Hepatocyte (in vitro differentiated cells): ENCODE measurements at regions not wholly inside any gene's neighbourhood (a gene's known extent, or its start where the extent isn't known, plus 50 kb on each side); places are given as distances from the start of the nearest gene placed in this dataset.

Source experiments
- DNase-seq: peaks from one replicate; pipeline ENCODE4 v3.0.0-alpha.2; 2016; ENCODE audit warnings: low spot score
- H2AFZ ChIP-seq: fragments of 200-600 bp; sonication (generic); 2 replicates; pipeline ENCODE4 v1.6.0; 2016; ENCODE audit warnings: antibody characterized with exemption, mild to moderate bottlenecking
- H3K27ac ChIP-seq: fragments of 200-600 bp; sonication (generic); 2 replicates; pipeline ENCODE4 v1.5.1; 2016; ENCODE audit warnings: mild to moderate bottlenecking
- H3K27me3 ChIP-seq: fragments of 200-600 bp; sonication (generic); 2 replicates; pipeline ENCODE4 v1.6.1; 2016
- H3K36me3 ChIP-seq: fragments of 200-600 bp; sonication (generic); replicated peaks from 2 replicates; pipeline ENCODE4 v1.5.1; 2016; ENCODE audit warnings: low read depth; ENCODE audit not compliant: insufficient read depth
- H3K4me1 ChIP-seq: fragments of 200-600 bp; sonication (generic); 2 replicates; pipeline ENCODE4 v1.5.1; 2016; ENCODE audit warnings: mild to moderate bottlenecking, moderate library complexity; ENCODE audit not compliant: insufficient read depth
- H3K4me2 ChIP-seq: fragments of 200-600 bp; sonication (generic); 2 replicates; pipeline ENCODE4 v1.6.0; 2016
- H3K4me3 ChIP-seq: fragments of 200-600 bp; sonication (generic); 2 replicates; pipeline ENCODE4 v1.5.1; 2016; ENCODE audit warnings: mild to moderate bottlenecking
- H3K79me2 ChIP-seq: fragments of 200-600 bp; sonication (generic); 2 replicates; pipeline ENCODE4 v1.6.0; 2017; ENCODE audit warnings: mild to moderate bottlenecking
- H3K9me2 ChIP-seq: fragments of 200-600 bp; sonication (generic); replicated peaks from 2 replicates; pipeline ENCODE4 v1.6.0; 2017; ENCODE audit warnings: mild to moderate bottlenecking; ENCODE audit not compliant: insufficient read depth
- H3K9me3 ChIP-seq: fragments of 200-600 bp; sonication (generic); 2 replicates; pipeline ENCODE4 v1.5.1; 2016; ENCODE audit warnings: low read depth, mild to moderate bottlenecking
- H4K20me1 ChIP-seq: fragments of 200-600 bp; sonication (generic); 2 replicates; pipeline ENCODE4 v1.6.0; 2016; ENCODE audit warnings: mild to moderate bottlenecking; ENCODE audit not compliant: insufficient read depth, poor library complexity, severe bottlenecking
- CTCF ChIP-seq: fragments of 200-600 bp; sonication (generic); IDR thresholded peaks from 2 replicates; pipeline ENCODE4 v1.5.1; 2016; ENCODE audit warnings: antibody characterized with exemption, mild to moderate bottlenecking; ENCODE audit not compliant: poor library complexity
- EZH2 ChIP-seq: fragments of 200-600 bp; sonication (generic); IDR thresholded peaks from 2 replicates; pipeline ENCODE4 v1.6.1; 2016; ENCODE audit warnings: antibody characterized with exemption, mild to moderate bottlenecking, borderline replicate concordance
- EZH2phosphoT487 ChIP-seq: fragments of 200-600 bp; sonication (generic); IDR thresholded peaks from one replicate; pipeline ENCODE4 v1.6.1; 2018; ENCODE audit warnings: antibody characterized with exemption, mild to moderate bottlenecking, low read depth, moderate library complexity; ENCODE audit not compliant: unreplicated experiment, severe bottlenecking
- WGBS: methylation state at CpG from one replicate; pipeline ENCODE4 v1.1.6; 2016; ENCODE audit warnings: low lambda C conversion rate; ENCODE audit errors: missing lambda C conversion rate; 5-methylcytosine and 5-hydroxymethylcytosine counted together

GRCh38 chr7:19248681-19249080 is 103.5 kb upstream of the FERD3L start:
- Histone ChIP-seq H3K9me2 (no peaks in the 10 kb centered on the region), H3K9me3 (no peaks in the 10 kb centered on the region), H3K27ac (no peak overlapping the region), H3K36me3 (no peaks in the 10 kb centered on the region), H3K4me2 (no peak overlapping the region), H4K20me1 (no peaks in the 10 kb centered on the region), H3K4me1 (no peaks in the 10 kb centered on the region), H3K79me2 (no peaks in the 10 kb centered on the region), H3K4me3 (no peak overlapping the region), H3K27me3 (no peaks in the 10 kb centered on the region), H2AFZ (no peak overlapping the region)
- 59% methylated on average over 2 of the region's 2 CpGs for WGBS
- no peak for DNase-seq
- TF ChIP-seq EZH2phosphoT487 (no peak), EZH2 (no peak), CTCF (no peak)

- no peaks in the 10 kb centered on the region for H3K79me2 ChIP-seq
- H3K4me3 ChIP-seq: no peak overlapping the region
- H3K9me2 ChIP-seq: no peaks in the 10 kb centered on the region
- no peaks in the 10 kb centered on the region for H4K20me1 ChIP-seq
- no peak overlapping the region for H3K27ac ChIP-seq
- 98% methylated on average over 2 of the region's 2 CpGs for WGBS
- no peaks in the 10 kb centered on the region for H3K36me3 ChIP-seq
- H3K4me2 ChIP-seq: no peak overlapping the region
- no peak for DNase-seq
- no peak overlapping the region for H2AFZ ChIP-seq
- no peaks in the 10 kb centered on the region for H3K9me3 ChIP-seq
- no peaks in the 10 kb centered on the region for H3K4me1 ChIP-seq
- H3K27me3 ChIP-seq: no peaks in the 10 kb centered on the region
- TF ChIP-seq EZH2phosphoT487: no peak
- no peak for TF ChIP-seq EZH2
- no peak for TF ChIP-seq CTCF
Observed at GRCh38 chr7:19248115-19248514, 102.9 kb upstream of the FERD3L start.

GRCh38 chr7:19247017-19247416 is 101.8 kb upstream of the FERD3L start:
- no peaks in the 10 kb centered on the region for H3K9me3 ChIP-seq
- H2AFZ ChIP-seq: no peak overlapping the region
- H3K27me3 ChIP-seq: no peaks in the 10 kb centered on the region
- no peak overlapping the region for H3K4me2 ChIP-seq
- no peaks in the 10 kb centered on the region for H3K9me2 ChIP-seq
- no peaks in the 10 kb centered on the region for H3K36me3 ChIP-seq
- TF ChIP-seq EZH2: no peak
- TF ChIP-seq EZH2phosphoT487: no peak
- no peak for TF ChIP-seq CTCF
- DNase-seq: no peak
- no peaks in the 10 kb centered on the region for H3K4me1 ChIP-seq
- no peaks in the 10 kb centered on the region for H4K20me1 ChIP-seq
- no peaks in the 10 kb centered on the region for H3K79me2 ChIP-seq
- H3K4me3 ChIP-seq: no peak overlapping the region
- no peak overlapping the region for H3K27ac ChIP-seq
- 100% methylated on average over 1 of the region's 1 CpG for WGBS

- WGBS: 86% methylated on average over 2 of the region's 2 CpGs
- no peaks in the 10 kb centered on the region for H4K20me1 ChIP-seq
- H3K27me3 ChIP-seq: no peaks in the 10 kb centered on the region
- TF ChIP-seq EZH2phosphoT487: no peak
- H3K9me3 ChIP-seq: no peaks in the 10 kb centered on the region
- H2AFZ ChIP-seq: no peak overlapping the region
- no peaks in the 10 kb centered on the region for H3K36me3 ChIP-seq
- DNase-seq: no peak
- H3K27ac ChIP-seq: no peak overlapping the region
- H3K4me1 ChIP-seq: no peaks in the 10 kb centered on the region
- H3K9me2 ChIP-seq: no peaks in the 10 kb centered on the region
- H3K79me2 ChIP-seq: no peaks in the 10 kb centered on the region
- no peak overlapping the region for H3K4me2 ChIP-seq
- H3K4me3 ChIP-seq: no peak overlapping the region
Observed at GRCh38 chr7:19242246-19242645, 97.0 kb upstream of the FERD3L start.
